HG03571 (cell line): ENCODE measurements at regions not wholly inside any gene's neighbourhood (a gene's known extent, or its start where the extent isn't known, plus 50 kb on each side); places are given as distances from the start of the nearest gene placed in this dataset.
"Not testable (repeated sequence)": the region's sequence is repeated elsewhere in the genome, so short reads cannot be mapped to it uniquely, and the experiment has no call there.

Source experiments
- ATAC-seq: cut with Tn5 transposase; IDR thresholded peaks from one replicate; pipeline ENCODE4 v1.9.1; 2021; ENCODE audit not compliant: unreplicated experiment

GRCh38 chr20:29319725-29320124, 1937.7 kb upstream of the DEFB115 start:
- no peak for ATAC-seq

- not testable (repeated sequence) for ATAC-seq
Observed at GRCh38 chr20:29320216-29320949, 1937.1 kb upstream of the DEFB115 start.

GRCh38 chr20:29323631-29324515, 1933.6 kb upstream of the DEFB115 start:
- ATAC-seq: not testable (repeated sequence)

- not testable (repeated sequence) for ATAC-seq
Observed at GRCh38 chr20:29324516-29325303, 1932.8 kb upstream of the DEFB115 start.

- ATAC-seq: no peak
Observed at GRCh38 chr20:29325304-29325640, 1932.2 kb upstream of the DEFB115 start.

GRCh38 chr20:29325781-29326180, 1931.7 kb upstream of the DEFB115 start:
- not testable (repeated sequence) for ATAC-seq

- ATAC-seq: no peak
Observed at GRCh38 chr20:29326376-29327070, 1930.9 kb upstream of the DEFB115 start.

GRCh38 chr20:29327600-29328420, 1929.7 kb upstream of the DEFB115 start:
- not testable (repeated sequence) for ATAC-seq

- ATAC-seq: not testable (repeated sequence)
Observed at GRCh38 chr20:29330429-29331115, 1926.9 kb upstream of the DEFB115 start.

GRCh38 chr20:29349836-29350235, 1907.6 kb upstream of the DEFB115 start:
- ATAC-seq: no peak

- not testable (repeated sequence) for ATAC-seq
Observed at GRCh38 chr20:29375937-29376336, 1881.5 kb upstream of the DEFB115 start.

GRCh38 chr20:29392853-29393252, 1864.6 kb upstream of the DEFB115 start:
- ATAC-seq: not testable (repeated sequence)

- no peak for ATAC-seq
Observed at GRCh38 chr20:29408034-29408695, 1849.3 kb upstream of the DEFB115 start.

GRCh38 chr20:29408707-29409106, 1848.8 kb upstream of the DEFB115 start:
- ATAC-seq: not testable (repeated sequence)

- not testable (repeated sequence) for ATAC-seq
Observed at GRCh38 chr20:29409160-29409689, 1848.2 kb upstream of the DEFB115 start.

- ATAC-seq: no peak
Observed at GRCh38 chr20:29409833-29410805, 1847.3 kb upstream of the DEFB115 start.

- no peak for ATAC-seq
Observed at GRCh38 chr20:29410806-29411457, 1846.5 kb upstream of the DEFB115 start.
